ENCODE measurements at regions not wholly inside any gene's neighbourhood (a gene's known extent, or its start where the extent isn't known, plus 50 kb on each side); places are given as distances from the start of the nearest gene placed in this dataset.

DNA sequence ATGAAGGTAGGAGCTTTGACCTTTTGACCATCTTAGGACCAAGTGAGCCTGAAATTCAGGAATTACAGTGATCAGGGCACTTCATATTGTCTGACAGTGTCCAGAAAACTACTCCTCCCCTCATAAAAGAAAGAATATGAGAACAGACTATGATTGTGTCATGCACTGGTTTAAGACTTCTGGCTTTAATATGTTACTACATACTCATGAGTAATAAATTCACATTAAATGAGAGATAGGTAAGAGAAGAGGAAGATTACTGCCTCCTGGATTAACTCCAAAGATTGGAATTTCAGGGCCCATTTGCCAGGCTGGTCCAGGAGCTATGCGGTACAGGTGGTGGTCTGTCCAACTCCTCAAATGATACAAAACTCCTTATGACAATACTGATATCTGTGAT is 213.5 kb upstream of the ADRA1B start:
- no peaks in the 10 kb centered on the region for H3K27me3 ChIP-seq (ENCODE audit: insufficient read depth, poor library complexity, severe bottlenecking)
- TF ChIP-seq, protein P1, sequence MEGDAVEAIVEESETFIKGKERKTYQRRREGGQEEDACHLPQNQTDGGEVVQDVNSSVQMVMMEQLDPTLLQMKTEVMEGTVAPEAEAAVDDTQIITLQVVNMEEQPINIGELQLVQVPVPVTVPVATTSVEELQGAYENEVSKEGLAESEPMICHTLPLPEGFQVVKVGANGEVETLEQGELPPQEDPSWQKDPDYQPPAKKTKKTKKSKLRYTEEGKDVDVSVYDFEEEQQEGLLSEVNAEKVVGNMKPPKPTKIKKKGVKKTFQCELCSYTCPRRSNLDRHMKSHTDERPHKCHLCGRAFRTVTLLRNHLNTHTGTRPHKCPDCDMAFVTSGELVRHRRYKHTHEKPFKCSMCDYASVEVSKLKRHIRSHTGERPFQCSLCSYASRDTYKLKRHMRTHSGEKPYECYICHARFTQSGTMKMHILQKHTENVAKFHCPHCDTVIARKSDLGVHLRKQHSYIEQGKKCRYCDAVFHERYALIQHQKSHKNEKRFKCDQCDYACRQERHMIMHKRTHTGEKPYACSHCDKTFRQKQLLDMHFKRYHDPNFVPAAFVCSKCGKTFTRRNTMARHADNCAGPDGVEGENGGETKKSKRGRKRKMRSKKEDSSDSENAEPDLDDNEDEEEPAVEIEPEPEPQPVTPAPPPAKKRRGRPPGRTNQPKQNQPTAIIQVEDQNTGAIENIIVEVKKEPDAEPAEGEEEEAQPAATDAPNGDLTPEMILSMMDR (IDR thresholded peaks at IDR 0.05; ENCODE audit: poor library complexity, severe bottlenecking) = no peak
- no peaks in the 10 kb centered on the region for H3K36me3 ChIP-seq (ENCODE audit: low read depth)
- no peak overlapping the region for H3K4me3 ChIP-seq (ENCODE audit: severe bottlenecking)
- no peak overlapping the region for H3K27ac ChIP-seq (ENCODE audit: poor library complexity, severe bottlenecking)
- no peaks in the 10 kb centered on the region for H3K4me1 ChIP-seq (ENCODE audit: insufficient read depth, poor library complexity, severe bottlenecking)
- ATAC-seq (ENCODE audit: low read depth) (no peak), DNase-seq (ENCODE audit: low spot score) (no peak)
- H3K9me3 ChIP-seq (ENCODE audit: severe bottlenecking) = no peaks in the 10 kb centered on the region

- Histone ChIP-seq H3K4me3 (ENCODE audit: severe bottlenecking) (no peak overlapping the region), H3K9me3 (ENCODE audit: severe bottlenecking) (no peaks in the 10 kb centered on the region), H3K4me1 (ENCODE audit: insufficient read depth, poor library complexity, severe bottlenecking) (no peaks in the 10 kb centered on the region), H3K27ac (ENCODE audit: poor library complexity, severe bottlenecking) (no peak overlapping the region), H3K27me3 (ENCODE audit: insufficient read depth, poor library complexity, severe bottlenecking) (no peaks in the 10 kb centered on the region), H3K36me3 (ENCODE audit: low read depth) (no peaks in the 10 kb centered on the region)
- DNase-seq (ENCODE audit: low spot score) = no peak
- TF ChIP-seq, protein P1 (IDR thresholded peaks at IDR 0.05; ENCODE audit: poor library complexity, severe bottlenecking) = no peak
- ATAC-seq (ENCODE audit: low read depth) = no peak
Measured at GRCh38 chr5:159704160-159704559, 212.1 kb upstream of the ADRA1B start.

DNA sequence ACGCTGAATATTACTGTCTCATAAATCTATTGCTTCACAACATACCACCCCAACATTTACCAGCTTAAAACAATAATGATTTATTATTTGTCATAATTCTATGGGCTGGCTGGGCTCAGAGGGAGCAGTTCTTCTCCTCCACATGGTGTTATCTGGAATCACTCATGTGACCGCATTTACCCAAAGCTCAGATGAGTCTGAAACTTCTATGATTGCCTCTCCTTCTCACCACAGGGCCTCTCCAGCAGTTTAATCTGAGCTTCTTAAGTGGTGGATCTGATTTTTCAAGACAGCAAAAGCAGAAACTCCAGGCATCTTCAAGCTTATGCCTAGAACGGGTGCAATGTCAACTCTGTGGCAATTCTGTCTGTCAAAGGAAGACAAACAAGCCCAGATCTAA is 210.3 kb upstream of the ADRA1B start:
- no peak for ATAC-seq (ENCODE audit: low read depth)
- Histone ChIP-seq H3K9me3 (ENCODE audit: severe bottlenecking) (no peaks in the 10 kb centered on the region), H3K27me3 (ENCODE audit: insufficient read depth, poor library complexity, severe bottlenecking) (no peaks in the 10 kb centered on the region), H3K27ac (ENCODE audit: poor library complexity, severe bottlenecking) (no peak overlapping the region), H3K36me3 (ENCODE audit: low read depth) (no peaks in the 10 kb centered on the region), H3K4me3 (ENCODE audit: severe bottlenecking) (no peak overlapping the region), H3K4me1 (ENCODE audit: insufficient read depth, poor library complexity, severe bottlenecking) (no peaks in the 10 kb centered on the region)
- TF ChIP-seq, protein P1 (IDR thresholded peaks at IDR 0.05; ENCODE audit: poor library complexity, severe bottlenecking) = no peak
- no peak for DNase-seq (ENCODE audit: low spot score)

- Histone ChIP-seq H3K27ac (ENCODE audit: poor library complexity, severe bottlenecking) (no peak overlapping the region), H3K27me3 (ENCODE audit: insufficient read depth, poor library complexity, severe bottlenecking) (no peaks in the 10 kb centered on the region), H3K9me3 (ENCODE audit: severe bottlenecking) (no peaks in the 10 kb centered on the region), H3K4me3 (ENCODE audit: severe bottlenecking) (no peak overlapping the region), H3K36me3 (ENCODE audit: low read depth) (no peaks in the 10 kb centered on the region), H3K4me1 (ENCODE audit: insufficient read depth, poor library complexity, severe bottlenecking) (no peaks in the 10 kb centered on the region)
- DNase-seq (ENCODE audit: low spot score) (no peak), ATAC-seq (ENCODE audit: low read depth) (no peak)
- TF ChIP-seq, protein P1 (IDR thresholded peaks at IDR 0.05; ENCODE audit: poor library complexity, severe bottlenecking) = no peak
Measured at GRCh38 chr5:159708090-159708489, 208.2 kb upstream of the ADRA1B start.

DNA sequence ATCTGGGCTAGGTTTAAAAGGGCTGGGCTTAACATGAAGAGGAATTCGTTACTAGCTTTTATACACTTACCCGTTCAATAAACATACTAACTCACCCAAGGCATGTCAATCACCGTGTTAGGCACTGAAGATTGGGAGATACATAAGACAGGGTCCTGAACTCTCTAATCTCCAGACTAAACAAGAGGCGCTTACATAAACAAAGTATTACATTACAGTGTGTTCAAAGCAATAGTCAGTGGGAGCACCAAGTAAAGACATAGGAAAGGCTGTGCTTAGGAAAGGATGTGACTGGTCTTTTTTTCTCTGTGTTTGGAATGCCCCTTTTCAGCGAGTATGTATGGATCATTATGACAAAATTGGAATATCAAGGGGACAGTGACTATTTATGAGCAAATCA is 203.6 kb upstream of the ADRA1B start:
- no peak overlapping the region for H3K4me3 ChIP-seq (ENCODE audit: severe bottlenecking)

More for the DNA sequence above, 203.6 kb upstream of the ADRA1B start:
- ATAC-seq (ENCODE audit: low read depth) = no peak
- Histone ChIP-seq H3K27me3 (ENCODE audit: insufficient read depth, poor library complexity, severe bottlenecking) (peaks cover 4% of the 10 kb centered on the region), H3K27ac (ENCODE audit: poor library complexity, severe bottlenecking) (no peak overlapping the region), H3K4me1 (ENCODE audit: insufficient read depth, poor library complexity, severe bottlenecking) (no peaks in the 10 kb centered on the region), H3K36me3 (ENCODE audit: low read depth) (no peaks in the 10 kb centered on the region), H3K9me3 (ENCODE audit: severe bottlenecking) (no peaks in the 10 kb centered on the region)
- TF ChIP-seq, protein P1 (IDR thresholded peaks at IDR 0.05; ENCODE audit: poor library complexity, severe bottlenecking) = no peak
- DNase-seq (ENCODE audit: low spot score) = no peak
